OCI-LY1 (cell line): ENCODE measurements at regions not wholly inside any gene's neighbourhood (a gene's known extent, or its start where the extent isn't known, plus 50 kb on each side); places are given as distances from the start of the nearest gene placed in this dataset.
"Not testable (repeated sequence)": the region's sequence is repeated elsewhere in the genome, so short reads cannot be mapped to it uniquely, and the experiment has no call there.

Source experiments
- H2AFZ ChIP-seq: fragments of 200-600 bp; sonication (generic), shearing (Covaris generic); 2 replicates; pipeline ENCODE4 v1.6.0; 2014; ENCODE audit warnings: antibody characterized with exemption, mild to moderate bottlenecking, low read length
- H3F3A ChIP-seq: fragments of 200-600 bp; sonication (generic), shearing (Covaris generic); 2 replicates; pipeline ENCODE4 v1.6.0; 2014; ENCODE audit warnings: mild to moderate bottlenecking, antibody characterized with exemption, low read length, moderate library complexity; ENCODE audit not compliant: insufficient read depth
- H3K27ac ChIP-seq: fragments of 200-600 bp; sonication (generic); 2 replicates; pipeline ENCODE4 v1.5.1; 2014; ENCODE audit warnings: low read length, mixed run types, mild to moderate bottlenecking, low read depth; ENCODE audit not compliant: poor library complexity, severe bottlenecking
- H3K27me3 ChIP-seq: fragments of 200-600 bp; sonication (generic); 2 replicates; pipeline ENCODE4 v1.6.0; 2014; ENCODE audit warnings: antibody characterized with exemption, mild to moderate bottlenecking, low read length, moderate library complexity; ENCODE audit not compliant: insufficient read depth
- H3K36me3 ChIP-seq: fragments of 200-600 bp; sonication (generic); 2 replicates; pipeline ENCODE4 v1.6.1; 2014; ENCODE audit warnings: mild to moderate bottlenecking, antibody characterized with exemption, low read length, moderate library complexity, mixed read lengths; ENCODE audit not compliant: insufficient read depth
- H3K4me1 ChIP-seq: fragments of 200-600 bp; sonication (generic); 2 replicates; pipeline ENCODE4 v1.5.1; 2014; ENCODE audit warnings: mild to moderate bottlenecking, low read length, moderate library complexity; ENCODE audit not compliant: insufficient read depth, severe bottlenecking
- H3K4me2 ChIP-seq: fragments of 200-600 bp; sonication (generic), shearing (Covaris generic); 2 replicates; pipeline ENCODE4 v1.6.1; 2014; ENCODE audit warnings: low read length
- H3K4me3 ChIP-seq: fragments of 200-600 bp; sonication (generic); 2 replicates; pipeline ENCODE4 v1.5.1; 2014; ENCODE audit warnings: low read length, low read depth, mild to moderate bottlenecking, mixed read lengths; ENCODE audit not compliant: poor library complexity, severe bottlenecking
- H3K79me2 ChIP-seq: fragments of 200-600 bp; shearing (Covaris generic); 2 replicates; pipeline ENCODE4 v1.6.1; 2016; ENCODE audit warnings: mixed run types, low read length, mixed read lengths; ENCODE audit not compliant: insufficient read depth
- H3K9ac ChIP-seq: fragments of 200-600 bp; sonication (generic), shearing (Covaris generic); 2 replicates; pipeline ENCODE4 v1.6.1; 2014; ENCODE audit warnings: mild to moderate bottlenecking, low read length, mixed read lengths
- H3K9me2 ChIP-seq: fragments of 200-600 bp; sonication (generic), shearing (Covaris generic); 2 replicates; pipeline ENCODE4 v1.6.1; 2014; ENCODE audit warnings: low read depth, mild to moderate bottlenecking, low read length, mixed read lengths
- H3K9me3 ChIP-seq: fragments of 200-600 bp; shearing (Covaris generic); 2 replicates; pipeline ENCODE4 v1.6.1; 2014; ENCODE audit warnings: low read length, mixed read lengths
- H4K20me1 ChIP-seq: fragments of 200-600 bp; sonication (generic), shearing (Covaris generic); 2 replicates; pipeline ENCODE4 v1.6.0; 2016; ENCODE audit warnings: mild to moderate bottlenecking, low read length; ENCODE audit not compliant: insufficient read depth
- CTCF ChIP-seq: fragments of 200-600 bp; sonication (generic), shearing (Covaris generic); IDR thresholded peaks from 2 replicates; pipeline ENCODE4 v1.5.1; 2017; ENCODE audit warnings: mild to moderate bottlenecking, antibody characterized with exemption, low read length, moderate library complexity, mixed read lengths
- EZH2 ChIP-seq: fragments of 200-600 bp; sonication (generic), shearing (Covaris generic); IDR thresholded peaks from 2 replicates; pipeline ENCODE4 v1.8.0; 2017; ENCODE audit warnings: borderline replicate concordance, mixed run types, mild to moderate bottlenecking, antibody characterized with exemption, low read length, moderate library complexity, mixed read lengths

- H3K4me3 ChIP-seq, result no peak overlapping the region
- H3K4me2 ChIP-seq, result no peak overlapping the region
- H3K4me1 ChIP-seq, result no peaks in the 10 kb centered on the region
- no peaks in the 10 kb centered on the region for H3K9me2 ChIP-seq
- H3K9me3 ChIP-seq, result no peaks in the 10 kb centered on the region
- H3K9ac ChIP-seq, result no peak overlapping the region
- TF ChIP-seq EZH2 (no peak), CTCF (no peak)
- no peaks in the 10 kb centered on the region for H3K79me2 ChIP-seq
- H3F3A ChIP-seq, result no peaks in the 10 kb centered on the region
- no peaks in the 10 kb centered on the region for H3K36me3 ChIP-seq
- H2AFZ ChIP-seq, result no peak overlapping the region
- H3K27ac ChIP-seq, result no peak overlapping the region
- no peaks in the 10 kb centered on the region for H3K27me3 ChIP-seq
- H4K20me1 ChIP-seq, result no peaks in the 10 kb centered on the region
These were observed 264.8 kb upstream of the HNRNPA3 start for GRCh38 chr2:176947754-176948153.

GRCh38 chr2:176951218-176951617 is 261.4 kb upstream of the HNRNPA3 start:
- H3K27me3 ChIP-seq, H3K36me3 ChIP-seq, H3K27ac ChIP-seq, H3K9me3 ChIP-seq, H3F3A ChIP-seq, H4K20me1 ChIP-seq, H3K9me2 ChIP-seq, H2AFZ ChIP-seq, H3K4me2 ChIP-seq, H3K4me1 ChIP-seq, H3K79me2 ChIP-seq, H3K9ac ChIP-seq, H3K4me3 ChIP-seq: not testable (repeated sequence)

GRCh38 chr2:176956791-176957190 is 255.8 kb upstream of the HNRNPA3 start:
- no peaks in the 10 kb centered on the region for H3K9me3 ChIP-seq
- no peaks in the 10 kb centered on the region for H3K36me3 ChIP-seq
- no peak overlapping the region for H3K9ac ChIP-seq
- H3K4me3 ChIP-seq, result no peak overlapping the region
- H3K27ac ChIP-seq, result no peak overlapping the region
- H3K4me1 ChIP-seq, result no peaks in the 10 kb centered on the region
- H2AFZ ChIP-seq, result no peak overlapping the region
- H3K79me2 ChIP-seq, result no peaks in the 10 kb centered on the region
- TF ChIP-seq CTCF (no peak), EZH2 (no peak)
- no peaks in the 10 kb centered on the region for H4K20me1 ChIP-seq
- no peak overlapping the region for H3K4me2 ChIP-seq
- H3K27me3 ChIP-seq, result no peaks in the 10 kb centered on the region
- H3K9me2 ChIP-seq, result no peaks in the 10 kb centered on the region
- no peaks in the 10 kb centered on the region for H3F3A ChIP-seq

- no peak overlapping the region for H2AFZ ChIP-seq
- no peak overlapping the region for H3K9ac ChIP-seq
- H3K9me3 ChIP-seq, result no peaks in the 10 kb centered on the region
- no peaks in the 10 kb centered on the region for H3F3A ChIP-seq
- no peaks in the 10 kb centered on the region for H3K36me3 ChIP-seq
- H3K4me2 ChIP-seq, result no peak overlapping the region
- no peaks in the 10 kb centered on the region for H3K4me1 ChIP-seq
- no peaks in the 10 kb centered on the region for H3K27me3 ChIP-seq
- no peak overlapping the region for H3K27ac ChIP-seq
- H3K4me3 ChIP-seq, result no peak overlapping the region
- no peaks in the 10 kb centered on the region for H4K20me1 ChIP-seq
- TF ChIP-seq EZH2, result no peak
- no peak for TF ChIP-seq CTCF
- no peaks in the 10 kb centered on the region for H3K79me2 ChIP-seq
- H3K9me2 ChIP-seq, result no peaks in the 10 kb centered on the region
These were observed 253.0 kb upstream of the HNRNPA3 start for GRCh38 chr2:176959614-176960013.
